ENCODE measurements at regions not wholly inside any gene's neighbourhood (a gene's known extent, or its start where the extent isn't known, plus 50 kb on each side); places are given as distances from the start of the nearest gene placed in this dataset.
A peak's percentile ranks its signal among the peaks of the same experiment; 100 is the strongest.
"Not testable (repeated sequence)": the region's sequence is repeated elsewhere in the genome, so short reads cannot be mapped to it uniquely, and the experiment has no call there.

DNA sequence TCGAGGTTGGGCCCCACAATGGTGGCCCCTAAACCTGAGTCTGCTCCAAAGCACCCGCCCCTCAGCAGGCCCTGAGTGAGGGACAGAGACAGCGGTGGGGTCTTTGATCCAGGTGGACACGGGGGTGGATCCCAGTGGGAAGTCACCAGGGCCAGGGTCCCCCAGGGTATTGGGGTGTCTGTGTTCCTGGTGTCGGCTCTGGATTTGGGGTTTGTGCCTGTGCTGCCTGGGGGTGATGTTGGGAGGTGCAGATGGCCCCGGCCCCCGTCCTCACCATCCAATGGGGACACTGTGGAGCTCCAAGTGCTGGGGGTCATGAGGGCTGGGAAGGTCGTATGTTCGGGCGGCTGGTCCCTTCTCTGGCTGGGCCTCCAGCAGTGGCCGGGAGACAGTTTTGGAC lies 354.2 kb downstream of the TMEM121 start:
- Mint-ChIP-seq H3K4me3 (peak overlapping the region in 6 of 10 donors; percentile 13 to 65 (median 42)), H3K4me1 (peaks cover 2 to 8% (median 5%) of the 10 kb centered on the region in 4 donors), H3K9me3 (no peaks in the 10 kb centered on the region), H3K27me3 (peaks cover 0 to 6% (median 3%) of the 10 kb centered on the region in 5 donors), H3K36me3 (no peaks in the 10 kb centered on the region), H3K27ac (peak overlapping the region in 1 of 10 donors; percentile 40)
- ATAC-seq (no peak), DNase-seq (peak in 2 of 10 donors; percentile 3 to 36)
- POLR2A ChIA-PET: no interaction called here

DNA sequence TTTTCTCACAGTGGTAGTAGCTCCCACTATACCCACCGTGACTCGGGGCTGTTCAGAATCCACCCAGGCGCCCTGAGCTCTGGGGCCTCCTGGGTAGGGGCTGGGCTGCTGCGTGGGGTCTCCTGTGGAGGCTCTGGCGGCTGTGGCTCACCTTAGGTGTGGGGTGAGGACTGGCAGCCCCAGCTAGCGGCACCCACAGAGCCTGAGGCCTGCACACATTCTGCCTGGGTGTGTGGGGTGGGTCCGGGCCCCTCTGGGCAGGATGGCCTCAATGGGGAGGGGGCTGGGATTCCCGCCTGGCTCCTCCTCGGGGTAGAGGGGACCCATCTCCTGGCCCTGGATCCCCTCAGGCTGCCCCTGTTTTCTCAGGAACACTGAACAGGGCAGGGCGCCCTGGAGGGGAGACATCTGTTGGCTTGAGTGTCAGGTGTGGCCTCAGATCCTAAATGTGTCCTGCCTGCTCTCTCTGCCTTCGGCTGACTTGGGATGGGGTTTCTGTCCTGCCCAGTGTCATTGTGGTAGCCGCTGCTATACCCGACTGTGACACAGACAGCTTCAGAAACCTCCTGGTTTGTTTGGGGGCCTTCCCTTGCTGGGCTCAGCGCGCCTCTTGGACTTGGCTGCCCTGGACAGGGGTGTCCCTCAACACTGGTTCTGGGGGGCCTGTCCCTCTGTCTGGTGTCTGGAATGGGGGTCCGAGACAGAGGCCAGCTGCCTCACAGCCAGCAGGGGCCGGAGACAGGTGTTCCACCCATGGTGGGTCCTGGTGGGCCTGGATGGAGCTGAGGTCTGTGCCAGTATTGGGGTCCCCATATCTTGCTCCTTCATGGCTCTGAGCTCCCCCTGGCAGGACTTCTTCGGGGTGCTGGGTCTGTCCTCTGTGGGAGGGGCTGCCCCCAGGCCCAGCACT lies 354.9 kb downstream of the TMEM121 start:
- DNase-seq (peak in 2 of 10 donors; percentile 12 to 30), ATAC-seq (no peak)
- Mint-ChIP-seq H3K4me3 (peak overlapping the region in 5 of 10 donors; percentile 36 to 65 (median 43)), H3K27ac (peak overlapping the region in 1 of 10 donors; percentile 44), H3K9me3 (no peaks in the 10 kb centered on the region), H3K4me1 (peaks cover 2 to 8% (median 5%) of the 10 kb centered on the region in 4 donors), H3K36me3 (no peaks in the 10 kb centered on the region), H3K27me3 (peaks cover 0 to 5% (median 3%) of the 10 kb centered on the region in 5 donors)
- POLR2A ChIA-PET: no interaction called here

DNA sequence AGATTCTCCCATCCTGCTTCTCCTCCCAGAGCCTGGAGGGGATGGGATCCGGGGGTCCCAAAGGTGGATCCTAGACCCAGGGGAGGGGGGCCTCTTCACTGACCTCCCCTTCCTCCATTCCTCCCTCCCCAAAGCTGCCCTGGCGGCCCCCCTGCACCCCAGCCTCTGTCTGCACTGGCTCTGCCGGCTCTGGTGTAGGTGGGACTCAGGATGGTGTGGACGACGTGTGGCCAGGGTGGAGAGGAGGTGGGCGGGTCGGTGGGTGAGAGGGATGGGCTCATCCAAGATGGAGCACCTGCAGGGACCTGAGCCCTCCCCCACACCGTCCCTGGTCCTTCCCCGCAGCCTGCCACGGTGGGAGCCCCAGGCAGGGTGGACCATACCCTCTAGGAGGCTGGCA lies 355.6 kb downstream of the TMEM121 start:
- peak in 1 of 10 donors; percentile 12 for DNase-seq
- POLR2A ChIA-PET, ATAC-seq: not testable (repeated sequence)

DNA sequence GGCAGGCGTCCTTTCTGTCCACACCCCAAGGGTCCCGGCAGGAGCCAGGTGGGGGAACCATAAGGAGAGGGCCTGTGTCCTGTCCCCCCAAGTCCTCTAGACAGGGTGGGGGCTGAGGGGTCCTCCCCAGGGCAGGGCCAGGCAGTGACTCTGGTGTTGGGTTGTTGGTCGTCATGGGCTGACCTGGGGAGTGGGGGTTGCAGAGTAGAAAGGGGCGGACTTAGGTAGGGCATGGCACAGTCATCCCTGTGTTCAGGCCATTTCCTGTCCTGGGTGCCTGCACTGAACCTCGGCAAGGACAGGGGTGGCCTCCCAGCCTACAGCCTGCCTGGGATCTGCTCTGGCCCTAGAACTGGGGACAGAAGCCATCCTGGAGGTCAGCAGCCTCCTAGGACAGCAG lies 356.2 kb downstream of the TMEM121 start:
- H3K4me1 Mint-ChIP-seq: peaks cover 2 to 11% (median 8%) of the 10 kb centered on the region in 4 donors
- POLR2A ChIA-PET: no interaction called here
- peak in 1 of 10 donors; percentile 61 for DNase-seq
- no peak overlapping the region for H3K4me3 Mint-ChIP-seq
- H3K36me3 Mint-ChIP-seq: no peaks in the 10 kb centered on the region
- H3K9me3 Mint-ChIP-seq: peaks cover 0 to 5% (median 0%) of the 10 kb centered on the region in 9 donors
- peaks cover 0 to 5% (median 0%) of the 10 kb centered on the region in 5 donors for H3K27me3 Mint-ChIP-seq
- no peak for ATAC-seq
- H3K27ac Mint-ChIP-seq: peak overlapping the region in 1 of 10 donors; percentile 21

More for the DNA sequence above, 355.6 kb downstream of the TMEM121 start:
- not testable (repeated sequence) for H3K4me1 Mint-ChIP-seq, H3K27ac Mint-ChIP-seq, H3K4me3 Mint-ChIP-seq, H3K36me3 Mint-ChIP-seq, H3K9me3 Mint-ChIP-seq, H3K27me3 Mint-ChIP-seq

DNA sequence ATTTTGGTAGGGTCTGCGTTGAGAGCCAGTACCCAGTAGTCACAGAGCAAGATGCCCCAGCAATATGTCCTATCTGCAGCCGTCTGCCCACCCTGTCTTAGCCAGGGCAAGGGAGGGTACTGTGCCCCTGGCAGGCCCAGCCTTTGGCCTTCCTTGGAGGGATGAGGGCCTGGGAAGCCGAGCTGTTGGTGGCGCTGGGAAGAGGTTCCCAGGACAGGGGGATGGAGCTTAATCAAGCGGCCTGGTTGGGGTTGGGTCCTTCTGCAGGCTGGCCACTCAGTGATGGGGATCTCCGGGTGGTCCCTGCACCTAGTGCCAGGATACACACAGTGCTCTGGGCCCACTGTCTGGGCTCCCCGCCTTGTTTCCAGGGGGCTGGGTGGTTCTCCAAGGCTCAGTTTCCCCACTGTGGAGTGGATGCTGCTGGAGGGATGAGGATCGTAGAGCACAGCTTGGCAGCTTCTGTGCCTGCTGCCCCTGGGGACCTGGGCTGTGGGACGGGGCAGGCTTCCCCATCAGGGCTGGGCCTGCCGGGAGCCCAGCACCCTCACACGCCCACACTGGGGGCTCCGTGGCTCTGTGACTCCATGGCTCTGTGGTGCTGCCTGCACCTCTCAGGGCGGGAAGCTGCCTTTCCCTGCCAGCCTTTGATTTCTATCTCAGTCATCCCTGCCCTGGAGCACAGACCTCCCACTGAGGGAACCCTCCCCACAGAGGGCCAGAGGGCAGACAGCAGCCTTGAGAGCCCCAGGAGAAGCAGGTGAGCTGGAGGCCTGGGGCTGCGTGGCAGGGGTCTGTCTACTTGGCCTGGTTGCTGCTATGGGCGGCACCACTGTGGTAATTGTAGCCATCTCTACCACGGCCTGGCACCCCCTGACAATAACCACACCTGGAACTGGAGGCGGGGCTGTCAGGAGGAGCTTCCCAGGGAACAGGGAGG lies 357.0 kb downstream of the TMEM121 start:
- H3K27ac Mint-ChIP-seq: no peak overlapping the region
- H3K27me3 Mint-ChIP-seq: peaks cover 0 to 5% (median 0%) of the 10 kb centered on the region in 5 donors
- no peaks in the 10 kb centered on the region for H3K36me3 Mint-ChIP-seq
- ATAC-seq (no peak), DNase-seq (peak in 2 of 10 donors; percentile 12 to 48)
- POLR2A ChIA-PET: no interaction called here
- peaks cover 0 to 8% (median 0%) of the 10 kb centered on the region in 9 donors for H3K9me3 Mint-ChIP-seq
- H3K4me1 Mint-ChIP-seq: peaks cover 2 to 18% (median 15%) of the 10 kb centered on the region in 4 donors
- H3K4me3 Mint-ChIP-seq: no peak overlapping the region

DNA sequence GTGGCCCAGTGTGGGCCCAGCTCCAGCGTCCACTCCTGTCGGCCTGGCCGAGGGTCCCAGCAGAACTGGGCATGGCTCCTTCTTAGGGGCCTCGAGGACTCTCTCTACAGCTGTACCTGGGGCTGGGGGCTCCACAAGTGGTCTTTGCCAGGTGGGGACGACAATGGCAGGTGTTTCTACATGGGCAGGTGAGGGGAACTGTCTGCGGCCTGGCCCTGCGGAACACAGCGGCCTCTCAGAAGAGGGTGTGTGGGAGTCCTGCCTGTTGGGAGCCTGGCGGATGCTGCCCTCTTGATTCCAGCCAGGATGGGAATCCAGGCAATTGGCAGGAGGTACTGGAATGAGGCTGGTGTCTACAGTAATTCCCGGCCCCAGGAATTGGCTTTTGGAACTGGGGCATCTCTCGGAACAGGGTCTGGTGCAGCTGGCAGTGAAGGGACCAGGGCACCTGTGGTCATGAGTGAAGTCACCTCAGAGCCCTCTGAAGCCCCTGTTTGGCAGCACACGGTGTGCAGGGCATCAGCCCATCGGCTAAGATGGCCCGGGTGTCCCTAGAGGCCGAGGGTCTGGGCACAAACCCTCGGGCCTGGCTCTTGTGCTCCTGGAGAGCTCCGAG lies 357.9 kb downstream of the TMEM121 start:
- H3K27me3 Mint-ChIP-seq, H3K4me3 Mint-ChIP-seq, H3K36me3 Mint-ChIP-seq, POLR2A ChIA-PET, H3K27ac Mint-ChIP-seq, H3K9me3 Mint-ChIP-seq, ATAC-seq: not testable (repeated sequence)
- peak in 2 of 10 donors; percentile 13 to 26 for DNase-seq
- peaks cover 4 to 28% (median 18%) of the 10 kb centered on the region in 4 donors for H3K4me1 Mint-ChIP-seq

DNA sequence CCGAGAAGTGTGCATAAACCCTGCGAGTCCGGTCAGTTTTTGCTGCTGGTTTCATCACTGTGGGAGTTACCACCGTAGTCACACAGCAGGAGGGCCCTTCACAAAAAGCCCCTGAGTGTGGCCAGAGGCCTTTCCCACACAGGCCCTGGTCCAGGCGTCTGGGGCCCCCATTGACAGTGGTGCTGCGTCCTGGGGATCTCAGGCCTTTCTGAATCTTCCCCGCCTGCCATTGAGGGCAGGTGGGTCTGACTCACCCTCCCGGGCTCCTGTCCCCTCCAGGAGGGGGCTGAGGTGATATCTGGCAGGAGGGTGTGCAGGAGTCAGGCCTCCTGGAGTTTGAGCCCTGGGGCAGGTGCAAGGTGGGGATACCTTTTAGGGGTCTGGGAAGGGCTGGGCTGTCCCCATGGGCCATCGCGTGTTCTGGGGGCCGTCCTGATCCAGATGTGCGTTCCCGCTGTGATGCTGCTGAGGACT lies 358.5 kb downstream of the TMEM121 start:
- DNase-seq (peak in 3 of 10 donors; percentile 2 to 34 (median 10)), ATAC-seq (no peak)
- Mint-ChIP-seq H3K27ac (peak overlapping the region in 1 of 10 donors; percentile 53), H3K36me3 (no peaks in the 10 kb centered on the region), H3K4me3 (no peak overlapping the region), H3K4me1 (peaks cover 6 to 29% (median 17%) of the 10 kb centered on the region in 4 donors), H3K9me3 (peaks cover 0 to 8% (median 0%) of the 10 kb centered on the region in 9 donors), H3K27me3 (peaks cover 0 to 8% (median 3%) of the 10 kb centered on the region in 5 donors)
- POLR2A ChIA-PET: no interaction called here

DNA sequence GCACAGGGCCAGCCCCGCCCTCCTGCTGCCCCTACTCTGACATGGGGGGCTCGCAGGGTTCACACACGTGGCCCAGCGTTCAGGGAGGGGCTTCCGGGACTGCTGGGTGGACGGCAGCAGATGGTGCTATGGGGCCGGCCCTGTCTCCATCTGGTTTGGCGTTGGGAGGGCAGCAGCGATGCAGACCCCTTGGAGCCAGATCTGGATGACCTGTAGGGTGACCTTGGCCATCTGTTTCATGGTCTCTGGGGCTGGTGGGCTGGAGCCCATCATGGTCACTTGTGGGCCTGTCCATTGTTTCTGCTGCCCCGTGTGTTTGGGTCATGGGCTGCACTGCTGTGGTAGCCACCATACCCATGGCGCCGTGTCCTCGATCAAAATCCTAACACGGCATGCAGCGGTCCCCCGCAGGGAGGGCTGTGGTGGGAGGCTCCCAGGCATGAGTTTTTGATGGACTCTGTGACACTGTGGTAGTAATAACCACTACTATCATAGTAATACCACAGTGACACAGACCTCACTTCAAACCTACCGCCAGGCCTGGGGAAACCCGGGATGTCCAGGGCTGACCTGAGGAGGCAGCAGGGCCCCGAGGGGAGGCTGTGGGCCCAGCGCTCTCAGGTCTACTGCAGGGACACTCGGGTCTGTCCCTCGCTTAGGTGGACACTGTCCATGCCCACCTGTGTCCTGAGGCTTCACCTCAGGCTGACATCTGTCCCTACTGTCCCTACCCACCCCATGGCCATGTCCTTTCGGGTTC lies 359.4 kb downstream of the TMEM121 start:
- Mint-ChIP-seq H3K36me3 (no peaks in the 10 kb centered on the region), H3K4me3 (no peak overlapping the region), H3K4me1 (peaks cover 6 to 31% (median 18%) of the 10 kb centered on the region in 4 donors), H3K27ac (peak overlapping the region in 1 of 10 donors; percentile 21), H3K9me3 (peaks cover 0 to 8% (median 0%) of the 10 kb centered on the region in 9 donors), H3K27me3 (peaks cover 0 to 10% (median 3%) of the 10 kb centered on the region in 5 donors)
- POLR2A ChIA-PET: no interaction called here
- no peak for ATAC-seq
- DNase-seq: peak in 3 of 10 donors; percentile 1 to 18 (median 11)

DNA sequence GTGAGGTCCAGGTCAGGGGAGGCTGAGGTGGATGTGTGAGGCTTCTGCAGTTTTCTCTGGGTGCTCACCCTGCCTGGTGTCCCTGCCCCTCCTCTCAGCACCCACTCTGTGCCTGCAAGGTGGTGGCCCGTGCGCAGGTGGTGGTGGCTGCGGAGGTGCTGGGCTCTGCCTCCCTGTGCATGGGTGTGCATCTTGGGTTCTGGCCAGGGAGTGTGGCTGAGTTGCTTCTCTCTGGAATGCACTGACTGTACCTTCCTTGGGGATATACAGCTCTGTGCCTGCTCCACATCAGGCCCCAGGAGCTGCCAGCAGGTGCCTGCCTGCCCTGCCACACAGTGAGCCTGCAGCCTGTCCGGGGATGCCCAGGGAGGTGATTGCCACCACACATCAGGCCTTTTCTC lies 360.4 kb downstream of the TMEM121 start:
- peak in 2 of 10 donors; percentile 3 to 46 for DNase-seq
- Mint-ChIP-seq H3K27me3 (peaks cover 0 to 15% (median 5%) of the 10 kb centered on the region in 5 donors), H3K27ac (peak overlapping the region in 3 of 10 donors; percentile 33 to 77 (median 59)), H3K4me1 (peaks cover 6 to 30% (median 18%) of the 10 kb centered on the region in 4 donors)
- POLR2A ChIA-PET, H3K4me3 Mint-ChIP-seq, H3K9me3 Mint-ChIP-seq, H3K36me3 Mint-ChIP-seq, ATAC-seq: not testable (repeated sequence)

DNA sequence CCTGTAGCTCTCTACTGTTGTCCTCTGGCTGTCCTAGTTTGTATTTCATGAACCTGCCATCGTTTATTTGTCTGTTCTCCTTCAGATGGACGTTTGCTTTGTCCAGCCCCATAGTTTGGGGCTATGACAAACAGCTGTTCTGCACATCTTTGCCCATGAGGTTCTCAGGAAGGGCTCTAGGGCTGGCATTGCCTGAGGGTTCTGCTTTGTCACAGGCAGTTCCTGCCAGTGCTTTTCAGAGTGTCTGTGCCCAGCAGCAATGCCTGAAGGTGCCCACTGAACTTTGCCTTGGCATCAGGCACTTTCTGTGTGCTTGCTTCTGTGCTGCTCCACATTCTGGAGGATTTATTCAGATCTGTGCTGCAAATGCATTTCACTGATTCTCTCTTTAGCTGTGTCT lies 361.3 kb downstream of the TMEM121 start:
- POLR2A ChIA-PET: no interaction called here
- ATAC-seq: no peak
- Mint-ChIP-seq H3K27ac (peak overlapping the region in 1 of 10 donors; percentile 33), H3K9me3 (peaks cover 0 to 8% (median 0%) of the 10 kb centered on the region in 9 donors), H3K4me3 (peak overlapping the region in 1 of 10 donors; percentile 33), H3K4me1 (peaks cover 6 to 30% (median 18%) of the 10 kb centered on the region in 4 donors), H3K36me3 (no peaks in the 10 kb centered on the region), H3K27me3 (peaks cover 0 to 17% (median 5%) of the 10 kb centered on the region in 5 donors)
- DNase-seq: peak in 1 of 10 donors; percentile 10

DNA sequence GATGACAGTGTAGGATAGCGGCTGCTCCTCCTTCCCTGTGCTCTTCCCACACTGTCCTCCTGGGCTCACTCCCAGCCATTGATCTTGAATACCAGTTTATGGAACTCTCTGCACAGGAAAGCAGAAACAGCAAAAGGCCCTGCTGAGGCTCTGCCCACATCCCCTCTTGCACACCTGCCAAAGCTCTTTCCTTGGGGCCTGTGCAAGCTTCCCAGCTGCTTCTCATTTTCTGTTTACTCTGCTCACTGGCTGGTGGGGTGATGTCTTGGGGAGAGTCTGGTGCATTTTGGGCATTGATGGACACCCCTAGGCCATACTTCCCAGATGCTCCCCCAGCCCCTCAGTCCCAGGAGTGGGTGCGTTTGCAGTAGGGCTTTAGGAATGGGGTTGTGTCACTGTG lies 361.8 kb downstream of the TMEM121 start:
- Mint-ChIP-seq H3K4me1 (peaks cover 6 to 30% (median 18%) of the 10 kb centered on the region in 4 donors), H3K36me3 (no peaks in the 10 kb centered on the region), H3K27ac (peak overlapping the region in 3 of 10 donors; percentile 21 to 48 (median 33)), H3K27me3 (peaks cover 0 to 17% (median 5%) of the 10 kb centered on the region in 5 donors), H3K4me3 (peak overlapping the region in 3 of 10 donors; percentile 8 to 53 (median 32)), H3K9me3 (peaks cover 0 to 8% (median 0%) of the 10 kb centered on the region in 9 donors)
- ATAC-seq: no peak
- peak in 1 of 10 donors; percentile 7 for DNase-seq
- POLR2A ChIA-PET: no interaction called here
